ENCODE measurements at regions not wholly inside any gene's neighbourhood (a gene's known extent, or its start where the extent isn't known, plus 50 kb on each side); places are given as distances from the start of the nearest gene placed in this dataset.
"Not testable (repeated sequence)": the region's sequence is repeated elsewhere in the genome, so short reads cannot be mapped to it uniquely, and the experiment has no call there.

DNA sequence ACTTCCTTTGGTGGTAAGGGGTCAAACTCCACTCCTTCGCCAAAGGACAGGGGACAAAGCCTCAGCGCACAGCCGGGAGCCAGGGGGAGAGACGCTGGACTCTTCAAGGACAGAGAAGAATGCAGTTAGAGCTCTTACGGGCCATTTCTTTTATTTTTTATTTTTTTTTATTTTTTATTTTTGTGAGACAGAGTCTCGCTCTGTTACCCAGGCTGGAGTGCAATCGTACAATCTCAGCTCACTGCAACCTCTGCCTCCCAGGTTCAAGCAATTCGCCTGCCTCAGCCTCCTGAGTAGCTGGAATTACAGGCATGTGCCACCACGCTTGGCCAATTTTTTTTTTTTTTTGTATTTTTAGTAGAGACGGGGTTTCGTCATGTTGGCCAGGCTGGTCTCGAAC is 93.2 kb upstream of the RPH3AL start, which contains the start of gene RFLNB:
Gene RFLNB (minus strand): TSS at position 101 of the 400 bp plus-strand sequence.
- in situ Hi-C loops (cut with HindIII; ENCODE audit: low pct_unique_long_range_greater_than_20kb, low sequenced_read_pairs); DNase-seq (ENCODE audit: low read depth, low spot score): not testable (repeated sequence)

DNA sequence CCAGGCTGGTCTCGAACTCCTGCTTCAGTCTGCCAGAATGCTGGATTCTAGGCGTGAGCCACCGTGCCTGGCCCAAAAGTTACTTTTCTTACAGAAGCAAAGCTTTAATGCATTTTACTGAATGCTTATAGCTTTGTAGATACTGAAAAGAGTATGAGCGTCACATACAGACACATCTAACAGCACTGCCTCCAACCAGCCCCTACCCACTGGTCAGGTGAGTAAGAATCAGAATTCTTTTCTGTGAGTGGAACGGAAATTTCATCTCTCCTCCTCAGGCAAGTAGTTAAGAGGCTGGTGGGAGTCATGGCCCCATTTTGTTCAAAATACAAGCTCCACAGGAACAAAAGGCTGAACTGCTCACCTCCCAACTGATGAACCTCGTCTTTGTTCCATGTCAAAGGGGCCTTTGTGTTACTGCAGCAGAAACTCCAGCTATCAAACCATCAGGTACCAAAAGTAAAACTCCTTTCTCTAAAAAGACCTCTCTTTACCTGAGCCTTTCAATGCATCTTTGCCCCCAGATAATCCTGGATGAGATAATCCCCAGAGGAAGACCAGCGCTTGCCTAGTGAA is 92.4 kb upstream of the RPH3AL start:
- DNase-seq (ENCODE audit: low read depth, low spot score): no peak
- in situ Hi-C loops (cut with HindIII; ENCODE audit: low pct_unique_long_range_greater_than_20kb, low sequenced_read_pairs): no loop called here

DNA sequence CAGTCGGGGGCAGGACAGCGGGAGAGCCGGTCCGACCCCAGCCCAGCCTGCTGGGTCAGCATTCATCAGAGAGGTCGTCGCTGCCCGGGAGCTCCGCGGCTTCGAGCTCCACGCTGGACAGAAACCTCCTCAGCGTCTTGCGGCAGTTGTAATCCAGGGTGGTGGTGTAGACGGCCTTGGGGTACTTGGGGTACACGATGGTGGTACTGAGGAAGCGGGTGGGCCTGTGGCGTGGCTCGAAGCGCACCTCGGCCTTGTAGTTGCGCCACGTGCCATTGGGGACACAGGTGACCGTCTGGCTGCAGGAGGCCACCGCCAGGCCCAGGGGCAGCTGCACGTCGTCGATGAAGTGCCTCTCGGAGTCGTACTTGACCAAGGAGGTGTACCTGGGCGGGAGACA is 90.5 kb upstream of the RPH3AL start:
- in situ Hi-C loops (cut with HindIII; ENCODE audit: low pct_unique_long_range_greater_than_20kb, low sequenced_read_pairs): no loop called here
- DNase-seq (ENCODE audit: low read depth, low spot score): no peak

DNA sequence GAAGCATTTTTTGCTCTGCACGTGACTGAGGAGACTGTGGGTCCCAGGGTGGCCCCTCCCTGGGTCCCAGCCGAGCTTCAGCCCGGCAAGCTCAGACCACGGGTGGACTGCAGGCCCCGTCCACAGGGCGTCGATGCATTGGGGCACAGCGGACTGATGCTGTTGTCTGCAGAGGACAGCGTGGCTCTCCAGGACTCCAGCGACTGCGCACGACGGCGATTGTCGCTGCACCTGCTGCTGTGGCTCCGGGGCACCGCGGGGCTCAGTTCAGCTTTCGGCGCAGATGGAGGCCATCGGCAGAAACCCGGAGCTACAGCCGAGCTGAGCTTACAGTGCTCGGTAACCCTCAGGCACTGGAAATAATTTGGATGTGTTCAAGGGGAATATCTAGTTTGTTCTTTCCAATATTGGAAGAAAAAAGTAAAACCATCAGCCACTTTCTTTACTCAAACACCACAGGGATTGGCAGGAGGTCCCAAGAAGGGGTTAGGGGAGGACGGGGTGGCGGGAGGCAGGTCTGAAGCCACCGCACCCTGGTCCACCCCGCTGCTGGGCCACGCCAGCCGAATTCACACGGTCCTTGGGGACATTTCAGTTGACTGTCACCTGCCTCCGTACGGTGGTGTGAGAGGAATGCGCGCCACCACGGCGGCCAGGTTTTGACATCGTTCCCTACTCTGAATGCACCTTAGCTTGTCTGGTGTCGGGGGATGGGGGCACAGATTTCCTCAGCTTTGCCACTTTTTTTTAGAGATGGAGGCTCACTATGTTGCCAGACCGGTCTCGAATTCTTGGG is 88.7 kb upstream of the RPH3AL start:
- no peak for DNase-seq (ENCODE audit: low read depth, low spot score)
- in situ Hi-C loops (cut with HindIII; ENCODE audit: low pct_unique_long_range_greater_than_20kb, low sequenced_read_pairs): no loop called here

DNA sequence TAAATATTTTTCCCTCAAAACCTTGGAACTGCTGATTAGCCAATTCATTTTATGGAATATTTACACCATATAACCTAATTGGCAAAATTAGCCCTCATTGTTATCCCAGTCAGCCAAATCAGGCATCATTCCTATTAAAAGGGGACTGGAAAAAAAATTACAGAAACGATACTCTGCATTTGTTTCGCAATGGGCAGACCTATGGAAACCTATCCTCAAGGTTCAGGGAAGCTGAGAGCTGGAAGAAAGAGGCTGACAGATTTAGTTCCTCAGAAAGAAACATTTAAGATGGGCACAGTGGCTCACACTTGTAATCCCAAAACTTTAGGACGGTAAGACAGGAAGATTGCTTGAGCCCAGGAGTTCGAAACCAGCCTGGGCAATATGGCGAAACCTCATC is 85.6 kb upstream of the RPH3AL start:
- in situ Hi-C loops (cut with HindIII; ENCODE audit: low pct_unique_long_range_greater_than_20kb, low sequenced_read_pairs): no loop called here
- DNase-seq (ENCODE audit: low read depth, low spot score): no peak

DNA sequence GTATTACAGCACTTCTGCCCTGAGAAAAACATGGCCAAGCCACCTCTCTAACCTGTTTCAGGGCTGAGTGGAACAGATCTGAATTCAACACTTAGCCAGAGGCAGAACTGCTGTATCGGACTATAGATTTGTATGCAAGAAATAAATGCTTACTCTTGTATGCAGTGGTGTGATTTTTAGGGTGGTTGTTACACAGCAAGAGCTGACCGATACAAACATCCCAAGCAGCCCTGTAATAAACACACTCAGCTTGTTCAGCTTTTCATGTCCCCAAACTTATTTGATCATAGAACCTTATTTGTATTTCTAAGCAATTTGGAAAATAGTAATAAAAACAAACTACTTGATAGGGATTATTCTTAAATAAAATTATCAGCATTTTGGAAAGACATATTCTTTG is 84.9 kb upstream of the RPH3AL start:
- in situ Hi-C loops (cut with HindIII; ENCODE audit: low pct_unique_long_range_greater_than_20kb, low sequenced_read_pairs): no loop called here
- no peak for DNase-seq (ENCODE audit: low read depth, low spot score)

DNA sequence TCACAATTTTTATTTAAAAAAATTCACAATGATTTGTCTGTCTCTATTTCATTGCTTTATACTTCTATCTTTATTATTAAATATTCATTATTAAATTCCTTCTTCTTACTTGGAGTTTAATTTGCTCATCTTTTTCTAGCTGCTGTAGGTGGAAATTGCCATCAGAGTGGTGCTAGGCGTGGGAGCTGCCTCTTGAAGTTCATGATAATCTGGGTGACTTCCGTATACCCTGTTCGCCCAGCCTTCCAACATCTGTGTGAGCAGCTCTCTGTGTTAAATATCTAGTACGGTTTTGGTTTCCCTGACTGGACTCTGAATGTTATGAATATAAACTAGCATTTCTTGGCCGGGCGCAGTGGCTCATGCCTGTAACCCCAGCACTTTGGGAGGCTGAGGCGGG is 84.0 kb upstream of the RPH3AL start:
- DNase-seq (ENCODE audit: low read depth, low spot score): no peak
- in situ Hi-C loops (cut with HindIII; ENCODE audit: low pct_unique_long_range_greater_than_20kb, low sequenced_read_pairs): no loop called here

DNA sequence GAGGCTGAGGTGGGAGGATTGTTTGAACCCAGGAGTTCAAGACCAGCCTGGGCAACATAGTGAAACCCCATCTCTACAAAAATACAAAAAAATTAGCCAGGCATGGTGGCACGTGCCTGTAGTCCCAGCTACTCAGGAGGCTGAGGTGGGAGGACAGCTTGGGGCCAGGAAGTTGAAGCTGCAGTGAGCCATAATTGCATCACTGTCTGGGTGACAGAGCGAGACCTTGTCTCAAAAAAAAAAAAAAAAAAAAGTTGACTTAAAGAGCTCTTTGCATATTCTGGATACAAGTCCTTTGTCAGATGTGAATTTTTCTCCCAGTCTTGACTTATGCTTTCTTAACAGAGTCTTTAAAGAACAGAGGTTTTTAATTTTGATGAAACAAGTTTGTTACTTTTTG is 79.9 kb upstream of the RPH3AL start:
- in situ Hi-C loops (cut with HindIII; ENCODE audit: low pct_unique_long_range_greater_than_20kb, low sequenced_read_pairs); DNase-seq (ENCODE audit: low read depth, low spot score): not testable (repeated sequence)

DNA sequence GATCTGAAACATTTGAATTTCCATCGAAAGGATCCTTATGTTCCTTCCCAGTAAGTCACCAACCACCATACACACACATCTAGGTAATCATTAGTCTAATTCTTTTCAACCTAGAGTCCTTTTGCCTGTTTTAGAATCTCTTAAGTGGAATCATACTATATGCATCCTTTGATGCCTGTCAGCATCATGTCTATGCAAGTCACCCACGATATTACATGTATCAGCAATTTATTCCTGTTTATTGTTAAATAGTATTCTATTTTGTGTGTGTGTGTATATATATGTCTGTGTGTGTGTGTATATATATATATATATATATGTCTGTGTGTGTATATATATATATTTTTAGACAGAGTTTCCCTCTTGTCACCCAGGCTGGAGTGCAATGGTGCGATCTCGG is 78.9 kb upstream of the RPH3AL start:
- in situ Hi-C loops (cut with HindIII; ENCODE audit: low pct_unique_long_range_greater_than_20kb, low sequenced_read_pairs): no loop called here
- DNase-seq (ENCODE audit: low read depth, low spot score): no peak

DNA sequence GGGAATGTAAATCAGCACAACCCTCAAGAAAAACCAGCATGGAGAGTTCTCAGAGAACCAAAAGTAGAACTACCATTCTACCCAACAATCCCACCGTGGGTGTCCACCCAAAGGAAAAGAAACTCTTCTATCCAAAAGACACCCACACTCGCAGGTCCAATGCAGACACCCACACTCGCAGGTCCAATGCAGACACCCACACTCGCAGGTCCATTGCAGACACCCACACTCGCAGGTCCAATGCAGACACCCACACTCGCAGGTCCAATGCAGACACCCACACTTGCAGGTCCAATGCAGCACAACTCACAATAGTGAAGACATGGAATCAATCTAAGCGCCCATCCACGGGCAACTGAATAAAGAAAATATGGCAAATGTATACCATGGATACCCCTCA is 77.0 kb upstream of the RPH3AL start:
- in situ Hi-C loops (cut with HindIII; ENCODE audit: low pct_unique_long_range_greater_than_20kb, low sequenced_read_pairs): no loop called here

DNA sequence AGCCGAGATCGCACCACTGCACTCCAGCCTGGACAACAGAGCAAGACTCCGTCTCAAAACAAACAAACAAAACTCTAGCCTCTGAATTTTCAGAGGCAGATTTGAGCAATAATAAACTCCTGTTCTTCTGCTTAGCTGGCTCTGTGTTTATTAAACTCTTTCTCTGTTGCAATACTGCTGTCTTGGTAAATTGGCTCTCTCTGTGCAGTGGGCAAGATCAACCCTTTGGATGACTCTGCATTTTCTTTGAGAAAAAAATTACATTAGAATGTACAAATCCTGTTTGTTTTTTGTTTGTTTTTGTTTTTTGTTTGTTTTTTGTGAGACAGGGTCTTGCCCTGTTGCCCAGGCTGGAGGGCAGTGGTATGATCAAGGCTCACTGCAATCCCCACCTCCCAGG is 75.8 kb upstream of the RPH3AL start:
- in situ Hi-C loops (cut with HindIII; ENCODE audit: low pct_unique_long_range_greater_than_20kb, low sequenced_read_pairs): no loop called here
- DNase-seq (ENCODE audit: low read depth, low spot score): no peak

More for the DNA sequence above, 77.0 kb upstream of the RPH3AL start:
- no peak for DNase-seq (ENCODE audit: low read depth, low spot score)

DNA sequence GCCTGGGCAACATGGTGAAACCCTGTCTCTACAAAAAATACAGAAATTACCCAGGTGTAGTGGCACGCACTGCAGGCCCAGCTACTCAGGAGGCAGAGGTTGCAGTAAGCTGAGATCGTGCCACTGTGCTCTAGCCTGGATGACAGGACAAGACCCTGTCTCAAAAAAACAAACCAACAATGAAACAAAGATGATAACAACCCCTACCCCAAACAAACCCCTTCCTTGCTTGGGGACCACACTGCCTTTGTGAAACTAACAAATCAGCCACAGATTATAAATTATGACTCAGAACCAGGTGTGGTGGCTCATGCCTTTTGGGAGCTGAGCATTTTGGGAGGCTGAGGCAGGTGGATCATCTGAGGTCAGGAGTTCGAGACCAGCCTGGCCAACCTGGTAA is 75.3 kb upstream of the RPH3AL start:
- DNase-seq (ENCODE audit: low read depth, low spot score): no peak
- in situ Hi-C loops (cut with HindIII; ENCODE audit: low pct_unique_long_range_greater_than_20kb, low sequenced_read_pairs): no loop called here

DNA sequence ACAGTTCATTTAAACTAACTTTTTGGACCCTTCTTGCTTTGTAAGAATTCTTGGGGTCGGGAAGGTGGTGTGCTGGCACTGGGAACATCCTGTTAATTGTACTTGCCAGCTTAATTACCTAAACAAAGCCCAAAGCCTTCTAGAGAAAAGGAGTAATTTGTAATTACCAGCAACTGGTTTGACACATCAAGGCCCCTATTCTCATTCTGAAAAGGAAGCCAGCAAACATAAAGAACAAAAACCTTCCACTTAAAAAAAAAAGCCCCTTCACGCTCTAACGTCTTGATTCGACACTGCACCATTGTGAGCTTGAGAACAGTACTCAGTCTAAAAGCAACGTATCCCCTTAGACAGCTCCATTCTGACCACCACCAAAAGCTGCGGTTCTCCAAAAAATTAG is 74.7 kb upstream of the RPH3AL start:
- in situ Hi-C loops (cut with HindIII; ENCODE audit: low pct_unique_long_range_greater_than_20kb, low sequenced_read_pairs): no loop called here
- no peak for DNase-seq (ENCODE audit: low read depth, low spot score)

DNA sequence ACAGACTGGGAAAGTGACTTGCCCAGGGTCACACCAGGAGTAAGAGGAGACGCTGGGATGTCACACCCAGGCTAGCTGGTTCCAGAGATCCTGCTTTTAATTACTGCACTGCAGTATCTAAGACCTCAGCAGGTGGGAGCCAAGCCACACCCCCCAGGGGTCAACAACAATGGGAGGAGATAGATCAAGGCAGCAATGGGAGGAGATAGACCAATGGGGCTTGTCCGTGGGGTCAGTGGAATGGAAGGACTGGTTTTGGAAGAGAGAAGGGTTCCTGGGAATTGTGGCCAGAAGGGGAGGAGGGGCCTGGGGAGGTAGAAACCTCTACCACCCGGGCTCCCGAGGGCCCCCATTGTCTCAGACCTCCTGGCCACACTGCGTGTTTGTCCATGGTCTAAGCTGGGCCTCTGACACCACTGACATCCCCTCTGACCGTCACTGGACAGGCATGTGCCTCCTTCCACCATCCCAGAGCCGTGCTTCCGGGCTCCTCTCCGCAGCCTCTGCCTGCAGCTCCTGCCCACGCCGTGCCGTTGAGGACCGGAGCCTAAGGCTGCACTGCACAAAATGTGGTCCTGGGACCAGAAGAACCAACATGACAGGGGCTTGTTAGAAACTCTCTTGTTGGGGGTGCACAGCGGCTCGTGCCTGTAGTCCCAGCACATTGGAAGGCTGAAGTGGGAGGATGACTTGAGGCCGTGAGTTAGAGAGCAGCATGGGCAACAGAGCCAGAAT is 69.8 kb upstream of the RPH3AL start:
- no peak for DNase-seq (ENCODE audit: low read depth, low spot score)
- in situ Hi-C loops (cut with HindIII; ENCODE audit: low pct_unique_long_range_greater_than_20kb, low sequenced_read_pairs): no loop called here

DNA sequence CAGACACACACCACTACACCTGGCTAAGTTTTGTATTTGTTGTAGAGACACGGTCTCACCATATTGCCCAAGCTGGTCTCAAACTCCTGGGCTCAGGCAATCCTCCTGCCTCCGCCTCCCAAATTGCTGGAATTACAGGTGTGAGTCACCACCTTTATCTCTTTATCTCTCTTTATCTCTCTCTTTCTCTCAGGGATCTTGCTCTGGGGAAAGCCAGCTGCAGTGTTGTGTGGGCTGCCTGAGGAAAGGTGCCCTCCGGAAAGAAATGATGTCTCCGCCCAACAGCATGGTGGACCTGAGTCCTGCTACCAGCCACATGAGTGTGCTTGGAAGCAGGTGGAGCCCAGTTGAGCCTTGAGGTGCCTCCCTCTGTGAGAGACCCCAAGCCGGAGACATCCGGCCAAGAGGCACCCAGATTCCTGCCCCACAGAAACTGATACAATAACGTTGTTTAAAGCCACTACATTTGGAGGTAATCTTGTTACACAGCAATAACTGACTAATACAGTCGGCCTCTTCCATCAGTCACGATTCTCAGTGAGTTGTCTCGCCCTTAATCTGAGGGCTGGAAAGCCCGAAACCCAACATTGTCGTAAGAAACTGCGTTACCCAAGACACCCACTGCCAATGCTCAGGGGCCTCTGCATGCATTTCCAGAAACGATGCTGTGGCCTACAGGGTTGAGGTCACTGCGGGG is 68.0 kb upstream of the RPH3AL start:
- no peak for DNase-seq (ENCODE audit: low read depth, low spot score)
- in situ Hi-C loops (cut with HindIII; ENCODE audit: low pct_unique_long_range_greater_than_20kb, low sequenced_read_pairs): no loop called here

DNA sequence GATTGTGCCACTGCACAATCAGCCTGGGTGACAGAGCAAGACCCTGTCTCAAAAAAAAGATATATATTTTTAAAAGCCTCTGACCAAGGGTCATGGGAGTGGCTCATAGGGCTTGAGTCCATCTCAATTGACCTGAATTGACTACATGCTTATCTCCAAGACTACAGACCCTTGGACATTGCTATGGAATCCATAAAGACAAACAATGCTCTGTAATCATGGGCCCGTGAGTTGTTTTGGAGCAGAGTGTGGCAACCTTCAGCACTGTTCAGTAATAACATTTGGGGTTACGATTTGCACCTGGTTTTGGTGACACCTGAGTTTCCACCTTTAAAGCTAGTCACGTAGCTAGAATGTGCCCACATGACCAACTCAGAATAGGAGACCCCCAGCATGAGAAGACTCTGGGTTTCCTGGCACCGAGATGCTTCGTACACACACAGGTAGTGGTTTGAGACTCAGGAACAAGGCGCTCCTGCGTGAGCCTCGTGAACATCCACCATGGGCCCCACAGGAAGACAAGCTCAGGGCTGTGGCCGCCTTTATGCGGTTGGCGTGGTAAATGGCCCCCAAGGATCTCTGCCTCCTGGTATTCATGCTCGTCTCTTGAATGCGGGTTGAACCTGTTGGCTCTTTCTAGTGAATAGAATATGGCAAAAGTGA is 66.6 kb upstream of the RPH3AL start:
- DNase-seq (ENCODE audit: low read depth, low spot score): no peak
- in situ Hi-C loops (cut with HindIII; ENCODE audit: low pct_unique_long_range_greater_than_20kb, low sequenced_read_pairs): no loop called here

DNA sequence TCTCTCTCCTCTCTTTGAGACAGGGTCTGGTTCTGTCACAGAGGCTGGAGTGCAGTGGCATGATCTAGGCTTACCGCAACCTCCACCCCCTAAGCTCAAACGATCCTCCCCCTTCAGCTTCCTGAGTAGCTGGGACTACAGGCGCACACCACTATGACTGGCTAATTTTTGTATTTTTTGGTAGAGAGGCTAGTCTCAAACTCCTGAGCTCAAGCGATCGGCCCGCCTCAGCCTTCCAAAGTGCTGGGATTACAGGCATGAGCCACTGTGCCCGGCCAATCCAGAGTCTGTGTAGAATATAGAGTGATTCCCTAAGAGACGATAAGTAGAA is 65.8 kb upstream of the RPH3AL start:
- DNase-seq (ENCODE audit: low read depth, low spot score): no peak
- in situ Hi-C loops (cut with HindIII; ENCODE audit: low pct_unique_long_range_greater_than_20kb, low sequenced_read_pairs): no loop called here
